BLaER1 treated with 17β-estradiol and CSF1 and Interleukin-3, amounts not matched to agents 10 nM and 100 nM (cell line): ENCODE measurements at regions not wholly inside any gene's neighbourhood (a gene's known extent, or its start where the extent isn't known, plus 50 kb on each side); places are given as distances from the start of the nearest gene placed in this dataset.
A peak's percentile ranks its signal among the peaks of the same experiment; 100 is the strongest.

Experiments used
- H3K27ac ChIP-seq, 11 experiments: shearing (Covaris generic); formaldehyde crosslinking; 2 replicates each; pipeline ENCODE4 v1.8.1; 2022
- H3K27me3 ChIP-seq, 11 experiments: shearing (Covaris generic); formaldehyde crosslinking; 2 replicates each; pipeline ENCODE4 v1.8.1; 2022
- H3K36me3 ChIP-seq, 11 experiments: shearing (Covaris generic); formaldehyde crosslinking; 2 replicates each; pipeline ENCODE4 v1.8.1; 2022
- H3K4me1 ChIP-seq, 10 experiments: shearing (Covaris generic); formaldehyde crosslinking; 2 replicates each; pipeline ENCODE4 v1.8.1; 2022
- H3K4me2 ChIP-seq, 11 experiments: shearing (Covaris generic); formaldehyde crosslinking; 2 replicates each; pipeline ENCODE4 v1.8.1; 2022
- H3K4me3 ChIP-seq, 10 experiments: shearing (Covaris generic); formaldehyde crosslinking; 2 replicates each; pipeline ENCODE4 v1.8.1; 2022
- H3K9ac ChIP-seq, 11 experiments: shearing (Covaris generic); formaldehyde crosslinking; 2 replicates each; pipeline ENCODE4 v1.8.1; 2022
- H3K9me3 ChIP-seq, 11 experiments: shearing (Covaris generic); formaldehyde crosslinking; replicated peaks in 1 of 11; 2 replicates each; pipeline ENCODE4 v1.8.1; 2022
- H4K20me1 ChIP-seq, 11 experiments: shearing (Covaris generic); formaldehyde crosslinking; 2 replicates each; pipeline ENCODE4 v1.8.1; 2022
- Cebpa-rat ChIP-seq, 11 experiments: shearing (Covaris generic); IDR thresholded peaks; 2 replicates each; pipeline ENCODE4 v1.8.1; 2022

GRCh38 chr7:24456526-24457218 is 116.6 kb upstream of the PALS2 start:
- Histone ChIP-seq H4K20me1 (no peaks in the 10 kb centered on the region), H3K9ac (no peak overlapping the region), H3K27me3 (no peaks in the 10 kb centered on the region), H3K36me3 (no peaks in the 10 kb centered on the region), H3K4me2 (no peak overlapping the region), H3K4me3 (no peak overlapping the region), H3K4me1 (no peaks in the 10 kb centered on the region), H3K9me3 (no peaks in the 10 kb centered on the region), H3K27ac (no peak overlapping the region)
- no peak for TF ChIP-seq Cebpa-rat (IDR thresholded peaks at IDR 0.05)

GRCh38 chr7:24457219-24457558 is 116.1 kb upstream of the PALS2 start:
- no peak for TF ChIP-seq Cebpa-rat (IDR thresholded peaks at IDR 0.05)
- no peaks in the 10 kb centered on the region for H4K20me1 ChIP-seq
- no peak overlapping the region for H3K9ac ChIP-seq
- H3K4me3 ChIP-seq: no peak overlapping the region
- H3K9me3 ChIP-seq: no peaks in the 10 kb centered on the region
- H3K4me2 ChIP-seq: no peak overlapping the region
- H3K36me3 ChIP-seq: no peaks in the 10 kb centered on the region
- no peaks in the 10 kb centered on the region for H3K4me1 ChIP-seq
- no peaks in the 10 kb centered on the region for H3K27me3 ChIP-seq
- H3K27ac ChIP-seq: no peak overlapping the region

GRCh38 chr7:24462117-24462516 is 111.1 kb upstream of the PALS2 start:
- H3K9me3 ChIP-seq: no peaks in the 10 kb centered on the region

GRCh38 chr7:24462984-24463383 is 110.3 kb upstream of the PALS2 start:
- no peak for TF ChIP-seq Cebpa-rat (IDR thresholded peaks at IDR 0.05)
- Histone ChIP-seq H3K36me3 (no peaks in the 10 kb centered on the region), H3K9ac (no peak overlapping the region), H3K4me2 (no peak overlapping the region), H4K20me1 (no peaks in the 10 kb centered on the region), H3K4me1 (no peaks in the 10 kb centered on the region), H3K4me3 (no peak overlapping the region), H3K9me3 (no peaks in the 10 kb centered on the region), H3K27ac (no peak overlapping the region), H3K27me3 (no peaks in the 10 kb centered on the region)

More at GRCh38 chr7:24462117-24462516, 111.1 kb upstream of the PALS2 start:
- H3K27me3 ChIP-seq: no peaks in the 10 kb centered on the region
- no peak overlapping the region for H3K4me3 ChIP-seq
- no peaks in the 10 kb centered on the region for H3K36me3 ChIP-seq
- no peak overlapping the region for H3K9ac ChIP-seq
- no peaks in the 10 kb centered on the region for H3K4me1 ChIP-seq
- no peaks in the 10 kb centered on the region for H4K20me1 ChIP-seq
- no peak overlapping the region for H3K27ac ChIP-seq
- no peak for TF ChIP-seq Cebpa-rat (IDR thresholded peaks at IDR 0.05)
- no peak overlapping the region for H3K4me2 ChIP-seq

GRCh38 chr7:24463474-24463873 is 109.8 kb upstream of the PALS2 start:
- Histone ChIP-seq H3K36me3 (no peaks in the 10 kb centered on the region), H3K9ac (no peak overlapping the region), H3K4me3 (no peak overlapping the region), H3K4me2 (no peak overlapping the region), H3K4me1 (no peaks in the 10 kb centered on the region), H3K27me3 (no peaks in the 10 kb centered on the region), H3K9me3 (no peaks in the 10 kb centered on the region), H3K27ac (no peak overlapping the region), H4K20me1 (no peaks in the 10 kb centered on the region)
- TF ChIP-seq Cebpa-rat (IDR thresholded peaks at IDR 0.05): no peak

GRCh38 chr7:24464861-24465260 is 108.4 kb upstream of the PALS2 start:
- H3K27me3 ChIP-seq: no peaks in the 10 kb centered on the region
- no peaks in the 10 kb centered on the region for H3K36me3 ChIP-seq
- no peak for TF ChIP-seq Cebpa-rat (IDR thresholded peaks at IDR 0.05)
- H3K4me1 ChIP-seq: no peaks in the 10 kb centered on the region
- H3K4me2 ChIP-seq: no peak overlapping the region
- no peak overlapping the region for H3K4me3 ChIP-seq
- H3K9me3 ChIP-seq: no peaks in the 10 kb centered on the region
- no peak overlapping the region for H3K9ac ChIP-seq
- no peaks in the 10 kb centered on the region for H4K20me1 ChIP-seq
- H3K27ac ChIP-seq: no peak overlapping the region

GRCh38 chr7:24466168-24466768 is 107.0 kb upstream of the PALS2 start:
- no peaks in the 10 kb centered on the region for H4K20me1 ChIP-seq
- no peaks in the 10 kb centered on the region for H3K27me3 ChIP-seq
- H3K4me1 ChIP-seq: no peaks in the 10 kb centered on the region
- H3K9ac ChIP-seq: no peak overlapping the region
- H3K9me3 ChIP-seq: no peaks in the 10 kb centered on the region
- H3K27ac ChIP-seq: no peak overlapping the region
- TF ChIP-seq Cebpa-rat (IDR thresholded peaks at IDR 0.05): no peak
- H3K4me2 ChIP-seq: no peak overlapping the region
- H3K36me3 ChIP-seq: no peaks in the 10 kb centered on the region
- H3K4me3 ChIP-seq: no peak overlapping the region

- no peaks in the 10 kb centered on the region for H3K4me1 ChIP-seq
- no peak overlapping the region for H3K9ac ChIP-seq
- no peaks in the 10 kb centered on the region for H3K27me3 ChIP-seq
Measured at GRCh38 chr7:24469118-24469517, 104.1 kb upstream of the PALS2 start.

GRCh38 chr7:24472093-24472492 is 101.2 kb upstream of the PALS2 start:
- Histone ChIP-seq H3K9me3 (no peaks in the 10 kb centered on the region), H3K4me3 (no peak overlapping the region), H3K4me1 (no peaks in the 10 kb centered on the region), H3K9ac (no peak overlapping the region), H3K27ac (no peak overlapping the region), H4K20me1 (no peaks in the 10 kb centered on the region), H3K4me2 (no peak overlapping the region), H3K36me3 (no peaks in the 10 kb centered on the region), H3K27me3 (no peaks in the 10 kb centered on the region)
- TF ChIP-seq Cebpa-rat (IDR thresholded peaks at IDR 0.05): no peak

More at GRCh38 chr7:24469118-24469517, 104.1 kb upstream of the PALS2 start:
- Histone ChIP-seq H4K20me1 (no peaks in the 10 kb centered on the region), H3K27ac (no peak overlapping the region), H3K36me3 (no peaks in the 10 kb centered on the region), H3K9me3 (no peaks in the 10 kb centered on the region), H3K4me3 (no peak overlapping the region), H3K4me2 (no peak overlapping the region)
- TF ChIP-seq Cebpa-rat (IDR thresholded peaks at IDR 0.05): peak in 3 of 11 experiments; percentile 22 to 65 (median 31); a peak in 5 of 22 replicates
